ENCODE measurements at regions not wholly inside any gene's neighbourhood (a gene's known extent, or its start where the extent isn't known, plus 50 kb on each side); places are given as distances from the start of the nearest gene placed in this dataset.

- TF ChIP-seq POLR2AphosphoS5 (IDR thresholded peaks at IDR 0.05; ENCODE audit: low read depth, low read length): no peak
- no peak for TF ChIP-seq PHF8 (conservative IDR thresholded peaks at IDR 0.05; ENCODE audit: low read depth, low read length)
- TF ChIP-seq SIRT6 (IDR thresholded peaks at IDR 0.05; ENCODE audit: low read length): no peak
- TF ChIP-seq POLR2A (IDR thresholded peaks at IDR 0.05; ENCODE audit: control extremely low read depth in 1 of 2, low read depth in 2 of 2, low read length in 2 of 2): no peak
- no peak for TF ChIP-seq CTCF (IDR thresholded peaks at IDR 0.05; ENCODE audit: control extremely low read depth in 1 of 3, insufficient read depth in 1 of 3, low read depth in 1 of 3, low read length in 3 of 3)
- no peak for TF ChIP-seq SP1 (IDR thresholded peaks at IDR 0.05; ENCODE audit: low read depth, low read length)
- TF ChIP-seq YY1 (IDR thresholded peaks at IDR 0.05; ENCODE audit: low read depth, low read length): no peak
- TF ChIP-seq KDM4A (IDR thresholded peaks at IDR 0.05; ENCODE audit: low read depth, low read length, severe bottlenecking): no peak
- TF ChIP-seq SIN3A (conservative IDR thresholded peaks at IDR 0.05 in 1 of 2, IDR thresholded peaks at IDR 0.05 in 1 of 2; ENCODE audit: low read depth in 1 of 2, low read length in 2 of 2): no peak
- no peak for TF ChIP-seq KDM5A (IDR thresholded peaks at IDR 0.05; ENCODE audit: low read length)
- TF ChIP-seq TAF1 (IDR thresholded peaks at IDR 0.05; ENCODE audit: low read depth, low read length): no peak
- no peak for TF ChIP-seq CHD2 (IDR thresholded peaks at IDR 0.05; ENCODE audit: low read length)
- TF ChIP-seq MAX (IDR thresholded peaks at IDR 0.05): no peak
Measured at GRCh38 chr15:25510146-25510545, 71.3 kb upstream of the UBE3A start.
